ENCODE measurements at regions not wholly inside any gene's neighbourhood (a gene's known extent, or its start where the extent isn't known, plus 50 kb on each side); places are given as distances from the start of the nearest gene placed in this dataset.

- Histone ChIP-seq H3K4me2 (ENCODE audit: insufficient read depth, insufficient read length, low read length) (no peak overlapping the region), H4K5ac (ENCODE audit: insufficient read length, low read depth, low read length) (no peak overlapping the region), H3K23me2 (ENCODE audit: insufficient read length, low read depth, low read length, poor library complexity, severe bottlenecking) (no peaks in the 10 kb centered on the region), H4K20me1 (ENCODE audit: control insufficient read depth, insufficient read depth, insufficient read length) (no peaks in the 10 kb centered on the region), H2BK5ac (ENCODE audit: insufficient read length, low read length) (no peak overlapping the region), H2BK120ac (ENCODE audit: low read depth, low read length, poor library complexity, severe bottlenecking) (no peak overlapping the region), H3K9ac (ENCODE audit: extremely low read depth, insufficient read length, low read length) (no peak overlapping the region), H3K23ac (ENCODE audit: insufficient read length, low read depth, low read length) (no peak overlapping the region), H3K56ac (ENCODE audit: insufficient read length, low read depth, low read length) (no peak overlapping the region), H2AK5ac (ENCODE audit: insufficient read length, low read length) (no peak overlapping the region), H2BK20ac (ENCODE audit: low read depth, low read length, poor library complexity, severe bottlenecking) (no peak overlapping the region), H3T11ph (ENCODE audit: low read length) (no peak overlapping the region), H4K8ac (replicated peaks; ENCODE audit: insufficient read length, low read depth, low read length) (no peak overlapping the region), H3K27me3 (ENCODE audit: insufficient read depth, low read length) (no peaks in the 10 kb centered on the region), H3K14ac (ENCODE audit: insufficient read depth, low read length) (no peak overlapping the region), H3K4ac (ENCODE audit: low read depth, low read length) (no peak overlapping the region), H2AFZ (ENCODE audit: low read length) (no peak overlapping the region), H2BK12ac (ENCODE audit: insufficient read length, low read depth, low read length) (no peak overlapping the region), H2BK15ac (ENCODE audit: low read depth, low read length) (no peak overlapping the region), H3K79me2 (ENCODE audit: insufficient read depth, low read length) (no peaks in the 10 kb centered on the region), H3K18ac (ENCODE audit: insufficient read length, low read depth, low read length) (no peak overlapping the region), H3K4me1 (ENCODE audit: insufficient read depth, low read length) (peaks cover 3% of the 10 kb centered on the region; the same call in 1 of the 2 replicates), H3K27ac (ENCODE audit: insufficient read length, low read depth, low read length) (no peak overlapping the region), H3K79me1 (ENCODE audit: insufficient read depth, low read depth, low read length, poor library complexity, severe bottlenecking) (no peaks in the 10 kb centered on the region), H4K91ac (ENCODE audit: insufficient read length, low read depth, low read length) (no peak overlapping the region), H3K9me3 (ENCODE audit: control insufficient read depth, low read depth, low read length) (no peaks in the 10 kb centered on the region)
- Mint-ChIP-seq H3K27ac (no peak overlapping the region), H3K4me3 (no peak overlapping the region), H3K36me3 (ENCODE audit: insufficient read depth in 1 of 3, low read depth in 3 of 3) (no peaks in the 10 kb centered on the region), H3K4me1 (peaks cover 4% of the 10 kb centered on the region in 2 experiments; a peak in 2 of 4 replicates), H3K9me3 (no peaks in the 10 kb centered on the region), H3K27me3 (ENCODE audit: low read depth) (no peaks in the 10 kb centered on the region)
- no peak for DNase-seq
- TF ChIP-seq CTCF (conservative IDR thresholded peaks at IDR 0.05): no peak
- WGBS (ENCODE audit: extremely low coverage, insufficient read length, low lambda C conversion rate): no CpG with 5 or more reads among the region's 2 CpGs
These were observed 754.1 kb upstream of the MDGA2 start for GRCh38 chr14:48429512-48429911.

Measured in H9 (cell line).